Endodermal cell (in vitro differentiated cells): ENCODE measurements at regions not wholly inside any gene's neighbourhood (a gene's known extent, or its start where the extent isn't known, plus 50 kb on each side); places are given as distances from the start of the nearest gene placed in this dataset.

Experiments used
- DNase-seq: peaks from one replicate; pipeline ENCODE4 v3.0.0-alpha.2; 2017
- H3K27ac ChIP-seq: 2 replicates; pipeline ENCODE4 v1.5.1; 2013; ENCODE audit warnings: mild to moderate bottlenecking, low read depth, low read length, moderate library complexity
- H3K27me3 ChIP-seq: 2 replicates; pipeline ENCODE4 v1.6.1; 2013; ENCODE audit warnings: mild to moderate bottlenecking, low read length, moderate library complexity; ENCODE audit not compliant: insufficient read depth, control insufficient read depth, poor library complexity, severe bottlenecking
- H3K36me3 ChIP-seq: 2 replicates; pipeline ENCODE4 v1.7.0; 2013; ENCODE audit warnings: mild to moderate bottlenecking, low read length, moderate library complexity; ENCODE audit not compliant: control insufficient read depth, insufficient read depth
- H3K4me1 ChIP-seq: one replicate; pipeline ENCODE4 v1.7.0; 2013; ENCODE audit warnings: low read length; ENCODE audit not compliant: control insufficient read depth, insufficient read depth
- H3K4me3 ChIP-seq: 2 replicates; pipeline ENCODE4 v1.5.1; 2013; ENCODE audit warnings: mild to moderate bottlenecking, low read length, moderate library complexity
- H3K9ac ChIP-seq: 2 replicates; pipeline ENCODE4 v1.6.1; 2013; ENCODE audit warnings: mild to moderate bottlenecking, low read length, moderate library complexity; ENCODE audit not compliant: poor library complexity, severe bottlenecking; ENCODE audit errors: extremely low read depth
- H3K9me3 ChIP-seq: 2 replicates; pipeline ENCODE4 v1.6.1; 2013; ENCODE audit warnings: mild to moderate bottlenecking, low read length, moderate library complexity; ENCODE audit not compliant: control insufficient read depth
- H3K27ac Mint-ChIP-seq: 2 replicates; pipeline ENCODE4 v1.8.0; 2020; ENCODE audit warnings: mixed read lengths
- H3K27me3 Mint-ChIP-seq: 2 replicates; pipeline ENCODE4 v1.8.0; 2021; ENCODE audit warnings: mild to moderate bottlenecking, mixed read lengths; ENCODE audit not compliant: insufficient read depth
- H3K36me3 Mint-ChIP-seq: 2 replicates; pipeline ENCODE4 v1.8.0; 2020; ENCODE audit warnings: low read depth, mixed read lengths
- H3K4me1 Mint-ChIP-seq: 2 replicates; pipeline ENCODE4 v1.8.0; 2020; ENCODE audit warnings: mixed read lengths
- H3K4me3 Mint-ChIP-seq: 2 replicates; pipeline ENCODE4 v1.8.0; 2020; ENCODE audit warnings: mild to moderate bottlenecking, moderate library complexity, mixed read lengths
- H3K9me3 Mint-ChIP-seq: 2 replicates; pipeline ENCODE4 v1.8.0; 2020; ENCODE audit warnings: mild to moderate bottlenecking, mixed read lengths
- CTCF ChIP-seq: fragments of 200-600 bp; sonication (generic); conservative IDR thresholded peaks from 2 replicates; pipeline ENCODE4 v1.5.0; 2021; ENCODE audit warnings: antibody characterized with exemption, mild to moderate bottlenecking
- WGBS, 2 experiments: methylation state at CpG; one replicate each; pipeline versions ENCODE4 v1.1.5 to v1.1.7; 2013; ENCODE audit warnings: missing lambda C conversion rate in 2 of 2, mixed read lengths in 1 of 2; ENCODE audit not compliant: insufficient coverage in 1 of 2, insufficient read length in 1 of 2; 5-methylcytosine and 5-hydroxymethylcytosine counted together

- Mint-ChIP-seq H3K4me1 (no peaks in the 10 kb centered on the region), H3K27ac (no peak overlapping the region), H3K9me3 (no peaks in the 10 kb centered on the region), H3K36me3 (no peaks in the 10 kb centered on the region), H3K4me3 (no peak overlapping the region), H3K27me3 (no peaks in the 10 kb centered on the region)
- Histone ChIP-seq H3K27ac (no peak overlapping the region), H3K36me3 (no peaks in the 10 kb centered on the region), H3K27me3 (no peaks in the 10 kb centered on the region), H3K4me3 (no peak overlapping the region), H3K9ac (no peak overlapping the region), H3K9me3 (no peaks in the 10 kb centered on the region), H3K4me1 (no peaks in the 10 kb centered on the region)
- no peak for DNase-seq
- TF ChIP-seq CTCF = no peak
- 100% methylated on average over 2 of the region's 2 CpGs; no CpG with 5 or more reads in 1 of the 2 experiments for WGBS, 2 experiments
Measured at GRCh38 chr12:90659060-90659459, 295.9 kb downstream of the CCER1 start.

- Histone ChIP-seq H3K9ac (no peak overlapping the region), H3K4me3 (no peak overlapping the region), H3K27me3 (no peaks in the 10 kb centered on the region), H3K36me3 (no peaks in the 10 kb centered on the region), H3K9me3 (no peaks in the 10 kb centered on the region), H3K27ac (no peak overlapping the region), H3K4me1 (no peaks in the 10 kb centered on the region)
- Mint-ChIP-seq H3K9me3 (peaks cover 4% of the 10 kb centered on the region), H3K27me3 (no peaks in the 10 kb centered on the region), H3K36me3 (no peaks in the 10 kb centered on the region), H3K27ac (no peak overlapping the region), H3K4me3 (no peak overlapping the region), H3K4me1 (peaks cover 4% of the 10 kb centered on the region)
- 88 to 95% methylated on average over 2 of the region's 2 CpGs for WGBS, 2 experiments
- DNase-seq = no peak
- no peak for TF ChIP-seq CTCF
Measured at GRCh38 chr12:90653040-90653439, 301.9 kb downstream of the CCER1 start.

DNA sequence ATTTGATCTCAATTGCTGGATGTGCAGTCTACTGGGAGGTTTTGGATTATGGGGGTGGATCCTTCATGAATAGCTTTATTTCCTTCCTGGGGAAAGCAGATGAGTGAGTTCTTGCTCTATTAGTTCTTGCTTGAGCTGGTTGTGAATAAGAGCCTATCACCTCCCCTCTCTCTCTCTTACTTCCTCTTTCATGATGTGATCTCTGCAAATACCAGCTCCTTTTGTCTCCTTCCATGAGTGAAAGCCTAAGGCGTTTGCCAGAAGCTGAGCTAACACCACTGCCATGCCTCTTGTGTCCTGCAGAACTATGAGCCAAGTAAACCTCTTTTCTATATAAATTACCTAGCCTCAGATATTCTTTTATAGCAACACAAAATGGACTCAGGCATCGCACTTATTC is 302.7 kb downstream of the CCER1 start:
- no peaks in the 10 kb centered on the region for H3K27me3 ChIP-seq
- H3K27ac ChIP-seq = no peak overlapping the region
- H3K36me3 Mint-ChIP-seq = no peaks in the 10 kb centered on the region
- no peak for TF ChIP-seq CTCF
- no peak overlapping the region for H3K4me3 ChIP-seq
- H3K4me1 ChIP-seq = no peaks in the 10 kb centered on the region
- H3K9me3 ChIP-seq = no peaks in the 10 kb centered on the region
- H3K9ac ChIP-seq = no peak overlapping the region
- H3K4me1 Mint-ChIP-seq = peaks cover 4% of the 10 kb centered on the region
- peaks cover 8% of the 10 kb centered on the region for H3K9me3 Mint-ChIP-seq
- 83% methylated on average over 2 of the region's 2 CpGs; no CpG with 5 or more reads in 1 of the 2 experiments for WGBS, 2 experiments
- H3K36me3 ChIP-seq = no peaks in the 10 kb centered on the region
- no peak for DNase-seq
- H3K4me3 Mint-ChIP-seq = no peak overlapping the region
- H3K27ac Mint-ChIP-seq = no peak overlapping the region
- H3K27me3 Mint-ChIP-seq = no peaks in the 10 kb centered on the region
